Effector CD4-positive, alpha-beta T cell (primary cell): ENCODE measurements at regions not wholly inside any gene's neighbourhood (a gene's known extent, or its start where the extent isn't known, plus 50 kb on each side); places are given as distances from the start of the nearest gene placed in this dataset.

Experiments
- DNase-seq: peaks from one replicate; pipeline ENCODE4 v3.0.0-alpha.2; 2020

DNA sequence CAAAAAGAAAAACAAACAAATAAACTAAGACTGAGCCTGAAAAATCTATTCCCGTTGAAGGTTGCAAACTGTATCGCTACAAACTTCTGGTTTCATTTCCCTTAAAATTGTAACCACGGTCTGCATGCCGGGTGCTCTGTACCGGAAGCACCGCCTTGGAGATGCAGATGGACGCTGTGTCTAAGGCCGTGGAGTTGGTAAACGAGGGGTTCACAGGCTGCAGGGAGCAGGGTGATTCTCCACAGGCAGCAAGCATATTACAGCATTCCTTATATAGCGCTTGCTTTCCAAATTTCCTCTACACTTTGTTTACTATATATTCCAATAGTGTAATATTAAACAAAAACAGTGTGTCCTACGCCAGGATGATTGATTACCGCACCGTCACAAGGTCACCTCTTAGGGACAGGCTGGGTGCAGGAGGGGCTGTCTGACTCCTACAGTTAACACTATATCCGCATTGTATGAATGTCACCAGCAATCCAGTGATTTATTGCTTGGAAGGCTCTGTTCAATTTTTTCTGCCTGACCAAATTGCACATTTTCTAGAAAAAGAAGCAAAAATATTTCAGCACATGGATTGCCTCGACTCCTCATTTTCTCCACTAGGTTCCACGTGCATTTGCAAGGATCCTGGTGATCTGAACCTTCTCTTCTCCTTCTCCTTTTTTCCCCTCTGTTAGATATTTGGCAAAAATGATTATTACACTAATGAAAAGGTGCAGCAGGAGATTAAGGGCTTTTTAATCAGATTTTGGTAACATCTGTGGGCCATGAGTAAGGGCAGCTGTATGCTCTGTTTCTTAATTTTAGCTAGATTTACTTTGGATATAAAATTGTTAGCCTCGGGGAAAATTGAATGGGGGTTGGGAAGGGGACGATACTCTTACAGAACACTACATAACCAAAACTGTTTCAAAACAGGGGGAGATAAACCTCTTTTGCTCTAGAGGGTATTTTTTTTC, 325.8 kb upstream of the MGMT start:
- no peak for DNase-seq

DNA sequence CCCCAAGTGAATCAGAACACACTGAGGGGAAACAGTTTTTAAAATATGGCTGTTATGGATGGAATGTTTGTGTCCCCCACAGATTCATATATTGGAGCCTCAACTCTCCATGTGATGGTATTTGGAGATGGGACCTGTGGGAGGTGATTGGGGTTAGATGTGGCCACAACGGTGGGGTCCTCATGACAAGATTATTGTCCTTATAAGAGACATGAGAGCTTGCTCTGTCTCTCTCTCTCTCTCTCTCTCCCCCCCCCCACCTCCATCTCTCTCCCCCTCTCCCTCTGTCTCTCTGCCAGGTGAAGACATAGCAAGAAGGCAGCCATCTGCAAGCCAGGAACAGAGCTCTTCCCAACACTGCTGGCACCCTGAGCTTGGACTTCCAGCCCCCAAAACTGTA, 315.8 kb upstream of the MGMT start:
- DNase-seq: no peak

DNA sequence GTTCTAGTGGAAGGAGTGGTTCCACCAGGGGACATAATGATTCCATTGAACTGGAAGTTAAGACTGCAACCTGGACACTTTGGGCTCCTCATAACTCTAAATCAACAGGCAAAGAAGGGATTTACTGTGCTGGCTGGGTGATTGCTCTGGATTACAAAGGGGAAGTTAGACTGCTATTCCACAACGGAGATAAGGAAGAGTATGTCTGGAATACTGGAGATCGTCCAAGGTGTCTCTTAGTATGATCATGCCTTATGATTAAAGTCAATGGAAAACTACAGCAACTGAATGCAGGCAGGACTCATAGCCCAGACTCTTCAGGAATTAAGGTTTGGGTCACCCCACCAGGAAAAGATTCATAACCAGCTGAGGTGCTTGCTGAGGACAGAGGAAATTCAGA, 310.6 kb upstream of the MGMT start:
- DNase-seq: no peak

DNA sequence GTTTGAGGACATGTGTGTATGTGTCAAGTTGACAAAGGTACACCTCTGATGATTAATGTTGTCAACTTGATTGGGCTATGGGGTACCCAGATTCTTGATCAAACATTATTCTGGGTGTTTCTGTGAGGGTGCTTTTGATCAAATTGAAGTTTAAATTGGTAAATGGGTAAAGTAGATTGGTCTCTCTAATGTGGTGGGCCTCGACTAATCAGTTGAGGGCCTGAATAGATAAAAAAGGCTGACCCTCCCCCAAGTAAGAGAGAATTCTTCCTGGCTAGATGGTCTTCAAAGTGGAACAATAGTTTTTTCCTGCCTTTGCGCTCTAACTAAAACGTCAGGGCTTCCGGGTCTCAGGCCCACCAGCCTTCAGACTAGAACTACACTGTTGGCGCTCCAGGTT, 309.9 kb upstream of the MGMT start:
- DNase-seq: no peak

DNA sequence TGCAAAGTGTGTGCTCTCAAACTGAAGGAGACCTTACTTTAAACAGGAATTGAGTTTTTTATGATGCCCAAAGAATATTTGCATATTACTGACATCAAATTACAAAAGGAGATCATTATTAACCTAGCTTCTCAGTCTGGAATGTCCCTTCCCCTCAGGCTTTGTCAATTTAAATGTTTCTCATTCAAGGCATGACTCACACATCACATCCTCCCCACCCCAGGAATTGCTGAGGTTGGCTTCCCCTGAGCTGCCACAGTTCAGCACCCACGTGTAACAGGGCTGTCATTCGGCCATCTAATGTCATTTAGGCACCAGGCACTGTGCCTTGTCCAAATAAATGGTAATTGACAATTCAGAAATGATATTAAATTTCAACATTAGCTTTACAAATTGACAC, 305.9 kb upstream of the MGMT start:
- DNase-seq: no peak

DNA sequence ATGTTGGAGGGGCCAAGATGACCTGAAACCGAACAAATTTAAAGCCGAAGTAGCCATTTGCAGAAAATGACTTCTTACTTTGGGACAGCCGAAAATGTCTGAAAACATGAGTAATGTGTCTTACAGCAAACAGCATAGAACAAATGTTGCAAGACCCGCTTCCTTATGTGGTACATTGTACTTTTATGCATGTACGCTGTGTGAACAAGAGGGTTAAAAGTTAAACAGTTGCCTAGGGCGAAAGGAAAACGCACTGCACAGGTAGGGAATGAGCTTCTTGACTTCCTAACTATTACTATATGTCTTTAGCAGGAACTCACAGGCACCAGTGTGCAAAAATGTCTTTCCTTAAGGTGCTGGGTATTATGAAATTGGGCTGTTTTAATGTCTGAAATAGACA, 303.5 kb upstream of the MGMT start:
- no peak for DNase-seq

DNA sequence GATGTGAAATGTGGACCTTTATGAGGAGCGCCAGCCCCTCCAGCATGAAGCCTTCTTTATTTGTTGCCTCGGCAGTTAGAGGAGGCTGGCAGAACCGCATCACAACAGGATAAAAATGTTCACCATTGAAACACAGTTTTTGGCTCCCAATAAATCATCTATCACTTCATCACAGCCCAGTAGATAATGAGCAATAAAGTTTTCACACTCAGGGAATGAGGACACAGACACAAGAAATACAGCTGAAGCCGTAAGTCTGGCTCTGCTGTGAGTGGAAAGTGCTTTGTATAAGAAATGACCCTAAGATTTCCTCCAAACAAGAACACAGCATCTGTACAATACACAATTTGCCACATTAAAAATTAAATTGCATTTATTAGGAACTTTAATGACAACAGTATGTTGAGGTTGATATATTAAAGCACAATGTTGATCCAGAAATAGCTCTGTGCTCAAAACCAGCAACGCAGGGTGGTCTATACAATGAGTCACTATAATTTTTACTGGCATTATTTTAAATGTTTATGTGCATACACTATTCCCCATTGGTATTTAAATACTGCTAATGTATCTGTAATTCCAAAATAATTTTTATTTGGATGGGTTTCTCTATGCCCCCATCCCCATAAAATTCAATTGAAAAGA, 301.8 kb upstream of the MGMT start:
- DNase-seq: no peak

DNA sequence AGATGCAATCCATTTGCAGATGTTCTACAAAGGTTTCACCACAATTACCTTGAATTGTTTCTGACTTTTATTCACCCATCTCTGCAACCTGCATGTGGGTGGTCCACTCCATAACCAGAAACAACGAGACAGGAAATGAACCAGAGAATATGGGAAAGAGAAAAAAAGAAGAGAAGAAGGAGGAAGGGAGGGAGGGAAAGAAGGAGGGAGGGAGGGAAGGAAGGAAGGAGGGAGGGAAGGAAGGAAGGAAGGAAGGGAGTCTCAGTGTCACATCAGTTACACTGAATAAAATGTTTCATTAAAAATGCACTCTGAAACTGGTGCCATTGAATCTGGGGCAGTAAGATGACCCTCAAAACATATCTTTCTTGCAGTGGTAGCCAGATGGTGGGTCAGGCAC, 301.3 kb upstream of the MGMT start:
- no peak for DNase-seq

DNA sequence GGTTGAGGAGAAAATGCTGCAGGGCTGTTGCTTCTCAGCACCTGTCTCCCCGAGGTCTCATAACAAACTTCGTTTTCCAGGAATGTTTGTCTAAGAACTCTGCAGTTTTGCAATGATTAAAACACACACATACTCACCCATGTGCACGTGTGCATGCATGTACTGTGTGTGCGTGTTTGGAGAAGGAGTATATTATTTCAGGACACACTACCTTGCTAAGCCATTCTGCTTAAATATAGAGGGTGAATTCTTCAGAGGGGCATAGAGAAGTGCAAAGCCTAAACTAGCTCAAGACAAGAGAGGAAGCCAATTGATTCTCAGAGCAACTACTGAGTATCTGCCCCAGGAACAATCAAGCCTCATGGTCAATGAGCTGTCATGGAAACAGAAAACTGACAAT, 298.4 kb upstream of the MGMT start:
- no peak for DNase-seq

DNA sequence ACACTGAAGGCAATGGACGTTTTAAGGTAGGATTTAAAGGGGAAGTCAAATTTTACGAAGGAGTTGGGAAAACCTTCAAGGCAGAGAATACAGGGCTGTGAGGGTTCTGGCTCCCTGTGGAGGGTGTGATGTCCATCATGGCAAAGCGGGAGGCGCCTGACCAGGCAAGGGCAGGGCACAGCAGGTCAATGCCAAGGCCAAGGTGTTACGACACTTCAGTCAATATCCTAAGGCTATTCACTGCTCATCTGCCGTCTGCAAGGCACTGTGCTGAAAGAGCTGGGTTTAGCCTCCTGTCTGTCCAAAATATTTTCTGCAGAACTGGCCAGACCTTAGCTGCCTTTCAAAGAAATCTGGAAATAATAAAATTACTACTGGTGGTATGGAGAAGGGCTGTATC, 297.9 kb upstream of the MGMT start:
- no peak for DNase-seq

DNA sequence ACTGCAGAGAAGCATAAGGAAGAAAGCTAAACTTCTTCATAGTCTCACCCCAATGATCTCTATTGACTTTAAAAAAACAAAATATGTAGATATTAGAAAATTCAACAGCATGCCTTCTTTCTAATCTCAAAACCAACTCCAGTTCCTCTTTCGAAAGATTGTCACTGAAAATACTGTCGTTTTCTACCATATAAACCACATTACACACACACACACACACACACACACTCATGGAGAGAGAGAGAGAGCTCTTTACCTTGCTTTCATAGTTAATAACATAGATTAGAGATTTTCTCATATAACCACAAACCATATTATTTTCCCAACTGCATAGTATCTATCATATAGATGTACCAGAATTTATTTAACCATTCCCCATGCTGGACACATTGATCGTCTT, 296.2 kb upstream of the MGMT start:
- DNase-seq: no peak

DNA sequence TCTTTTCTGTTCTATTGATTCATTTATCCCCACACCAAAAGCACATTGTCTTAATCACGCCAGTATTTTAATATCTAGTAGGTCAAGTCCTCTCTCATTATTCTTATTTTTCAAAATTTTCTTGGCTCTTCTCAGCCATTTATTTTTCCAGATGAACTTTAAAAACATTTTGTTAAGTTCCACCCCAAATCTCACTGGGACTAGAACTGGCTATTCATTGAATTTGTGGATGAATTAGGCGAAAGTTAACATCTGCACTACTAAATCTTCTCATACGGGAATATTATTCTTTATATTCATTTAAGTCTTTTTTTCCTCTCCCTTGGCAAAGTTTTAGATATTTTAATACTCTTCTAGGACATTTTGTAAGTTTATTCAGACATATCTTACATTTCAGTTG, 295.2 kb upstream of the MGMT start:
- no peak for DNase-seq

DNA sequence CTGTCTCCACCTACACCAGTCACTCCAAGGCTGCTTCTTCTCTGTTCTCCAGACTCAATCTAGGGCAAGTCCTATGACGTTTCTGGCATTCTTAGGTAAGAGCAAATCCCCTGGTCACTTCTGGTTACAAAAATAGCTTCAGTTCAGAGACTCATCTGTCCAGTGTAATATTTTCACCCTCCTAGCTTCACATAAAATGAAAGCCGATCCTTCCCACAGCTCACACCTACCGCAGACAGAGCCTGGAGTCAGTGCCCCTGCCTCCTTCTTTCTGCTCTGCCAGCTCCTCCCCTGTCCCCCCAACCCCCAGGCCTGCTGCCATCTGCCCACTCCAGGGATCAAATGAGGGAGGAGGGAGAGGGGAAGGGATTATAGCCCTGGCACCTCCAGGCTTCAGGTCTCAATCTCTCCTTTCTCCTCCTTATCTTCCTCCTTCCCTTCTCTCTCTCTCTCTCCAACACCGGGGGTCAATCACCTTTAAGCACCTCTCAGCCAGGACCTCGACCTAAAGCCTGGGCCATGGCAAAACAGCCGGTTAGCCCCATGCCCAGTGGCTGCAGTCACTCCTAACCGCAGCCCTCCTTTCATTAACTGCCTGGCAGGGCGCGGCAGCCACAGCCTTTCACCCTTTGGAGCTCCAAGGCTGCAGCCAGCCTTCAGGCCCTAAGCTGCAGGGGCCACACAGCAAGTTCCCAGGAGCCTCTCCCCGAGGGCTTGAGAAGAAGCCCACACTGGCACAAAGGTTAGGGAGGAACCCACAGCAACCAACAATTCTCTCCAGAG, 292.6 kb upstream of the MGMT start:
- no peak for DNase-seq

DNA sequence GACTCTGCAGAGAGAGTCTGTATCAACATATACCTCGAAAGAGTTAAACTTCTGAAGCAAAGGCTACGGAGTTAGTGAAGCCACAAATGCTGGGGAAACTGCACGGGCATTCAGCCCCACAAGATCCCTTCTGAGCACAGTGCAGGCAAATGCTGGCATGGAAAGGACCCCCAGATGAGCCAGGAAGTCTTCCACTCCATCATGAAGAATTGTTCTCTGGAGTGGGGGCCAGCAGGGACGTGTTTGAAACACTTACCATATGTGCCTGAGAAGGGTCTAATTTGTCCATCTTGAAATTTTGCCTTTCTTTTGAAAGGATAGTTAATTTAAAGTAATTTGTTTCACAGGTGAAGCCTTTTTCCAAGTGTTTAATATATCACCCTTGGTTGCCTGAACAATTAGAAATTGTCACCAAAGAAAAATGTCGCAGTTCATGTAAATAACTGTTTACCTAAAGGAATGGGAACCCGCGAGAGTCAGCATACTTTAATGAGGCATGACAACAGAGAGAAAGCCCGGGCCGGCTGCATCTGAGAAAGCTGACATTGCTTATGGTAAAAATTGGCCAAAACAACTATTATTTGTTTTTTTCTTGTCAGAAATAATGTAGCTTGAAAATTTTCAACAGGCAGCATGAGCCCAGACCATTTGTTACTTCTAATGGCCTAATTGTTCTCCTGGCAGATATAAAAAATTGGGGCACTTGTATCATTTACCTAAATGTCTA, 287.6 kb upstream of the MGMT start:
- no peak for DNase-seq

DNA sequence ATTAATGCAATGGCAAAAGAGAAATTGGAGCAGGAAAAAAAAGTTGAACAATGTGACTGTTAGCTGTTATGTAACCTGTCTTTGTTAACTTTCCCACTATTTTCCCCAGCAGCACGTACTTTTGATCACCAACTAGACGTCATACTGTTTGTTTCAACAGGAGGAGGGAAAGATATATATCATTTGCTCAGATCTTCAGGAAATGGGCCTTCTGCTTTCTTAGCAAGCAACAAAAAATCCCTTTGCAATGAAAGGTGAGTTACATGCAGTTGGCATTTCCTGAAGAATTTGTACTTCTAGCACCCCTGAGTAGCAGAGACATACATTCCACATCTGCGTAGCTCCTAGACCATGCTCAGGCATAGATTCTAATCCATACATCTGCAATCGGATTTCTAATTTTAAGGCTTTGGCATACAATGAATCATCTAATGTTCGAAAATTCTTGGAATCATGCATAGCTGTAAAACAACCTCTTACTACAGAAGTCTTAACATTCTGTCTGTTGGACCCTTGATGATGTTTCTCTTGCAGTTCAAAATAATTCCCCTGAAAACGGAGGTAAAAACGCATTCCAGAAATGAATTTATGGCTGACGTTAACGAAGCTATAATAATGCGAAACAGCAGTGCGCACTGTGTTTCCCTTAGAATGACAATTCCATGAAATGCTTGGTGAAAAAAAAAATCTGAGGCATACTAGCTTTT, 286.9 kb upstream of the MGMT start:
- DNase-seq: no peak

DNA sequence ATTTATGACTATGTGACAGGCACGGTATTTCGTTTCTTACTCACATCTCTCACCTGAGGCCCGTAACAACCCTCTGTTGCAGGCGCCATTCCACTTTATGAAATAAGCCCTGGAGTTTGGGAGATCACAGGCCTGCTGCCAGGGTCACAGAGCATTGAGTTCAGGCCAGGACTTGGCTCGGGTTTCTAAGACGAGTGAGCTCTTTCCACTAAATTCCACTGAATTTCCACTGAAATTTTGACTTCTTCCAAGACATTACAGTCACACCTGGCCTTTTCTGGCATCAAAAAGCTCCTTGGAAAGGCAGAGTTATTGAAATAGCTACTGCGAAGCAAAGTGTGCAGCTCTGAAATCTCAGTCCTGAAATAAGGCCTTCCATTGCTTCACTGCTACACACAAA, 282.8 kb upstream of the MGMT start:
- DNase-seq: no peak

DNA sequence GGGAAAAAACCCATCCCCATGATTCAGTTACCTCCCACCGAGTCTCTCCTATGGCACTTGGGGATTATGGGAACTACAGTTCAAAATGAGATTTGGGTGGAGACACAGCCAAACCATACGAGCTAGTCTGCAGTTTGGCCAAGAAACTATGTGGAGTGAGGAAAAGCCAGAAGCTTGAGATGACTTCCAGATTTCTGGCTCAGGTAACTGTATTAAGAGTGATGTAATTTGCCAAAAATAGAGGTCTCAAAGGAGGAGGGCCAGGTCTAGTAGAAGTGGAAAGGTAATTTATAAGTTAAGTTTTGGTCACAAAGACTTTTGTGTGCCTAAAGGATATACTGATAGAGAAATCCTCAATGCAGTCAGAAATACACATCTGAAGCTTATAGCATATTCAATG, 279.7 kb upstream of the MGMT start:
- DNase-seq: no peak

DNA sequence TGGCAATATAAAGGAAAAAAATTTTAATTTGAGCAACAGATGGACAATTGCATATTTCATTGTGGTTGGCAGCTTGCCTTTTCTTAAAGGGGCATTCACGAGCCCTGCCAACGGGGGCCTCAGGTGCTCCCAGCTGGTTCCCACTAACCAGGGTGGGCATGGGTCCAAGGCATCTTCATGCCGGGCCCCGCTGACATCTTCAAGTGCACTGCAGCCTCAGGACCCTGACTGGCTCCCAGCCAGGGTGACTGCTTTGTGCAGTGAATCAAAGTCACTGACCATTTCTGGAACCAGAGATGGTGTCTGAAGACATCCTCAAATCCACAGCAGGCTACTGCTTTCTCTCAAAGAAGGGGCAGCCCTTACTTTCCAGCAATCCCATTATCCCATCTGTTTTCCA, 275.2 kb upstream of the MGMT start:
- no peak for DNase-seq

DNA sequence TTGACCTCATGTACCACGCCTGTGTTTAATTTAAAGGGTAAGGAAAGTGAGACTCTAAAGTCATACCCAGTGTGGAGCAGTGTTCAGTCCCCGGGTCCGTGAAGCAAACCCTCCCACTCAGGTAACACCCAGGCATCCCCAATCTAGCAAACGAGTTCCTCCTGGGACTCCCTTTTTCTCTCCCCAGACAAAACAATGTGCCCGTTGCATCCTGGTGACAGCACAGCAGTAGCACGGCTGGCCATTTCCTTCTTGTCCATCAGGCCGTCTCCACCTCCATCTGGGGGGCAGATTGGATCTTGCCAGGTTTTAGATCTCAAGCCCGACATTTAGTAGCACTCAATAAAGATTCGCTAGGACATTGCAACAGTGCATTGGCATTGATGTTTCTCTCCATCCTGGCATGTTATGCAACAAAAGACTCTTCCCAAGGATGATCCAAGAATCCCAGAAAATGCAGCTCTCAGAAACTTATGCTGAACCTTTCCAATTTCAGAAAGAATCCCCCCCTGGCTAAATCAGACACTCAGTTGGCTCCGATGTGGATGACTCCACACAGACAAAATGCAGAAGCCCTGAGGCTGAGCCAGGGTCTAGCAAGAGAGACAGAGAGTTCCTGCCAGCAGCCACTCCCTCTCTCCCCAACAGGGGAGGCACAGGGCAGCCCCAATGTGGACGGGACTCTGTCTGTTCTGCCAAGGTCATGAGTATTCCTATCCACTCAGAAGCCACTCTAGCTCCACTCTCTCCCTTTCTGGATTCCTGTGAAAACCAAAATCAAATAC, 274.5 kb upstream of the MGMT start:
- DNase-seq: no peak

DNA sequence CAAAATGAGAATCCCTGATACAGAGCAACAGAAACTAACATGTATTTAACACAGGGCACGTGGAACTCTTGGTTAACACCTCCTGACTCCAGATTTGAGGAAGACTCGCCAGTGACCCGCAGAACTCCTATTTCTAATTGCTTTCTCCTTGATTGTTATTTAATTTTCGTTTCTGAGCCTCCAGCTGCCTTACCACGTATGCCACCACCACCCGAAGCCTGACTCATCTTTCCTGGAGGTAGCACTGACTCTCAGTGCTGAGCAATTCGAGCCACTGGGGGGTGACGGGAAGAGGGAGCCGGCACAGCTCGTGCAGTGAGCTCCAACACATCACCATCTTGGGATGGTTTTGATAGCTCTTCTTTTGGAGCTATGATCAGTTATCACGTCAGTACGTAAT, 273.9 kb upstream of the MGMT start:
- no peak for DNase-seq

DNA sequence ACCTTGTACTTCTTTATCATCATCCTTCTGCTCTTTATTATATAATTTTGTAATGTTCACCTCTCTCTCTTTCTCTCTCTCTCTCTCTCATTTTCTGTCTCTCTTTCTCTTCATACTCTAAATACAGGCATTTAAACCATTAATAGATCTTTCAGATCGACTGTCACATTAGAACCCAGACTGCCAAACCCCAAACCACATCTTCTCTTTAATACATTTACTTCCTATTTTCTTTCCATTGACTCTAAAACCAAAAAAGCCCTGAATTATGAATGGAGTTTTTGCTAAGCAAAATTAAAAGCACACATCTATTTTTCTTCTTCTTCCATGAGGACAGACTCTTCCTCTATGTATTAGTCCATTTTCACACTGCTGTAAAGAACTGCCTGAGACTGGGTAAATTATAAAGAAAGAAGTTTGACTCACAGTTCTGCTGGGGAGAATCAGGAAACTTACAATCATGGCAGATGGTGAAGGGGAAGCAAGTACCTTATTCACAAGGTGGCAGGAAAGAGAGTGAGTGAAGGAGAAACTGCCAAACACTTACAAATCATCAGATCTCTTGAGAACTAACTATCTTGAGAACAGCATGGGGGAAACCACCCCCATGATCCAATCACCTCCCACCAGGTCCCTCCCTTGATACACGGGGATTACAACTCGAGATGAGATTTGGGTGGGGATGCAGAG, 272.7 kb upstream of the MGMT start:
- DNase-seq: no peak
